ENCODE measurements at regions not wholly inside any gene's neighbourhood (a gene's known extent, or its start where the extent isn't known, plus 50 kb on each side); places are given as distances from the start of the nearest gene placed in this dataset.
A peak's percentile ranks its signal among the peaks of the same experiment; 100 is the strongest.

DNA sequence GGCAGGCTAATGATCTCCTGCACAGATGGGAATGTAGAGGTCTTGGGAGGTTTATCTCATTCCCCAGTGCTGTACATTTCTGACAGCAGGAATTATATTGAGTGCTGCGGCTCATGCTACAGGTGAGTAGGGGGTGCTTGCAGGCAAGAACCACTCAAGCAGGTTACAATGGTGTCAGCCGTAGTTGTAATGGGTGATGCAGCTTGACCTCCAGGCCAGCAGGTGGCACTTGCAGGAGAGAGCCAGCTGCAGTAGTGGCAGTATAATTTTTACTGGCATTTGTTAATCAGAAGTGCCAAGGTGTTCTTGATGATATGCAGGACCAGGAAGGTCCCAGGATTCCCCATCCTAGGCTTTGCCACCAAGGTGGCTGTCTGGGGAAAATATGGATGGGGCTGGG, 759.6 kb upstream of the NDST4 start:
- ChIA-PET CTCF (ENCODE audit: low intra/inter-chr PET ratio, low total read pairs) (no interaction called here), POLR2A (no interaction called here)
- no peak; the same call in 2 of the 3 replicates for ATAC-seq
- no peak for DNase-seq (ENCODE audit: low spot score)
- no peak for FAIRE-seq
- no peaks in the 10 kb centered on the region for H3K4me1 ChIP-seq (ENCODE audit: insufficient read depth, low read length)
- H3K27ac ChIP-seq (ENCODE audit: extremely low read length, insufficient read depth, low read length): no peak overlapping the region
- in situ Hi-C loops (cut with HindIII; ENCODE audit: extremely low pct_ligation_motif_present, low pct_unique_long_range_greater_than_20kb) (loop anchor here (25.0 kb wide), 1 partner anchor 786 kb away; no protein-coding TSS in a partner anchor), intact Hi-C loops (cut with micrococcal nuclease; ENCODE audit: unreplicated experiment) (no loop called here)
- H3K4me3 ChIP-seq (replicated peaks in 1 of 3; ENCODE audit: insufficient read depth in 1 of 3, low read depth in 2 of 3, low read length in 3 of 3): no peak overlapping the region
- H4K20me1 ChIP-seq (ENCODE audit: insufficient read depth, low read length): no peaks in the 10 kb centered on the region
- TF ChIP-seq, protein P1, sequence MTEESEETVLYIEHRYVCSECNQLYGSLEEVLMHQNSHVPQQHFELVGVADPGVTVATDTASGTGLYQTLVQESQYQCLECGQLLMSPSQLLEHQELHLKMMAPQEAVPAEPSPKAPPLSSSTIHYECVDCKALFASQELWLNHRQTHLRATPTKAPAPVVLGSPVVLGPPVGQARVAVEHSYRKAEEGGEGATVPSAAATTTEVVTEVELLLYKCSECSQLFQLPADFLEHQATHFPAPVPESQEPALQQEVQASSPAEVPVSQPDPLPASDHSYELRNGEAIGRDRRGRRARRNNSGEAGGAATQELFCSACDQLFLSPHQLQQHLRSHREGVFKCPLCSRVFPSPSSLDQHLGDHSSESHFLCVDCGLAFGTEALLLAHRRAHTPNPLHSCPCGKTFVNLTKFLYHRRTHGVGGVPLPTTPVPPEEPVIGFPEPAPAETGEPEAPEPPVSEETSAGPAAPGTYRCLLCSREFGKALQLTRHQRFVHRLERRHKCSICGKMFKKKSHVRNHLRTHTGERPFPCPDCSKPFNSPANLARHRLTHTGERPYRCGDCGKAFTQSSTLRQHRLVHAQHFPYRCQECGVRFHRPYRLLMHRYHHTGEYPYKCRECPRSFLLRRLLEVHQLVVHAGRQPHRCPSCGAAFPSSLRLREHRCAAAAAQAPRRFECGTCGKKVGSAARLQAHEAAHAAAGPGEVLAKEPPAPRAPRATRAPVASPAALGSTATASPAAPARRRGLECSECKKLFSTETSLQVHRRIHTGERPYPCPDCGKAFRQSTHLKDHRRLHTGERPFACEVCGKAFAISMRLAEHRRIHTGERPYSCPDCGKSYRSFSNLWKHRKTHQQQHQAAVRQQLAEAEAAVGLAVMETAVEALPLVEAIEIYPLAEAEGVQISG (CRISPR knock-in tag; IDR thresholded peaks at IDR 0.05): peak; percentile 85
- TF ChIP-seq MYC (CRISPR knock-in tag; IDR thresholded peaks at IDR 0.05; ENCODE audit: borderline replicate concordance): no peak
- no peak overlapping the region for H3K4me2 ChIP-seq (ENCODE audit: low read depth, low read length)
- no peaks in the 10 kb centered on the region for H3K79me2 ChIP-seq (ENCODE audit: insufficient read depth, low read length)
- H3K36me3 ChIP-seq (replicated peaks in 1 of 2; ENCODE audit: control insufficient read depth in 1 of 2, insufficient read depth in 2 of 2, low read length in 2 of 2): no peaks in the 10 kb centered on the region
- H3K27me3 ChIP-seq (ENCODE audit: control insufficient read depth in 1 of 2, insufficient read depth in 2 of 2, low read length in 2 of 2): no peaks in the 10 kb centered on the region
- no CpG with 5 or more reads among the region's 2 CpGs for WGBS (ENCODE audit: low lambda C conversion rate)
- no peaks in the 10 kb centered on the region for H3K9me3 ChIP-seq (ENCODE audit: low read length)
- no peak overlapping the region for H3K9ac ChIP-seq (ENCODE audit: insufficient read depth, low read depth, low read length)
- H2AFZ ChIP-seq (ENCODE audit: low read length): no peak overlapping the region
- no TSS peak for BruUV-seq (replicated peaks)

DNA sequence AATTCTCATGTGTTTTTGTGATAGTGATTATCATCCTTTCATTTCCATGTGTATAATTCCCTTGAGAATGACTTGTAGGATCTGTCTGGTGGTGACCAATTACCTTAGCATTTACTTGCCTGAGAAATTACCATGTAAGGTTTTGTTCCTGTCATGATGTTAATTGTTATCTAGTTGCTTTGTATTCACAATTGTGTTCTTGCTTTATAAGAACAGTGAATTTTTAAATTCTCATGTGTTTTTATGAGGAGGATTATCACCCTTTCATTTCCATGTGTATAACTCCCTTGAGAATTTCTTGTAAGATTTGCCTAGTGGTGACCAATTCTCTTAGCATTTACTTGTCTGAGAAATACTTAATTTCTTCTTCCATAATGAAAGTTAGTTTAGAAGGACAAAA, 758.2 kb upstream of the NDST4 start:
- H4K20me1 ChIP-seq (ENCODE audit: insufficient read depth, low read length): no peaks in the 10 kb centered on the region
- intact Hi-C loops (cut with micrococcal nuclease; ENCODE audit: unreplicated experiment): no loop called here
- no peaks in the 10 kb centered on the region for H3K27me3 ChIP-seq (ENCODE audit: control insufficient read depth in 1 of 2, insufficient read depth in 2 of 2, low read length in 2 of 2)
- no peak overlapping the region for H3K4me2 ChIP-seq (ENCODE audit: low read depth, low read length)
- H2AFZ ChIP-seq (ENCODE audit: low read length): no peak overlapping the region
- no peak overlapping the region for H3K27ac ChIP-seq (ENCODE audit: extremely low read length, insufficient read depth, low read length)
- in situ Hi-C loops (cut with HindIII; ENCODE audit: extremely low pct_ligation_motif_present, low pct_unique_long_range_greater_than_20kb): loop anchor here (25.0 kb wide), 1 partner anchor 784 kb away; no protein-coding TSS in a partner anchor
- H3K9ac ChIP-seq (ENCODE audit: insufficient read depth, low read depth, low read length): no peak overlapping the region
- no peaks in the 10 kb centered on the region for H3K36me3 ChIP-seq (replicated peaks in 1 of 2; ENCODE audit: control insufficient read depth in 1 of 2, insufficient read depth in 2 of 2, low read length in 2 of 2)
- BruUV-seq (replicated peaks): no TSS peak
- H3K9me3 ChIP-seq (ENCODE audit: low read length): no peaks in the 10 kb centered on the region
- FAIRE-seq (no peak), ATAC-seq (no peak), DNase-seq (ENCODE audit: low spot score) (no peak)
- CTCF ChIA-PET (ENCODE audit: low intra/inter-chr PET ratio, low total read pairs): no interaction called here
- H3K4me3 ChIP-seq (replicated peaks in 1 of 3; ENCODE audit: insufficient read depth in 1 of 3, low read depth in 2 of 3, low read length in 3 of 3): no peak overlapping the region
- H3K4me1 ChIP-seq (ENCODE audit: insufficient read depth, low read length): no peaks in the 10 kb centered on the region
- POLR2A ChIA-PET: no interaction called here
- H3K79me2 ChIP-seq (ENCODE audit: insufficient read depth, low read length): no peaks in the 10 kb centered on the region
- TF ChIP-seq MZF1 (CRISPR knock-in tag; IDR thresholded peaks at IDR 0.05; ENCODE audit: borderline replicate concordance) (no peak), ZNF180 (CRISPR knock-in tag; IDR thresholded peaks at IDR 0.05; ENCODE audit: borderline replicate concordance, low read depth) (no peak), JUN (CRISPR knock-in tag; IDR thresholded peaks at IDR 0.05) (no peak), ZNF558 (CRISPR knock-in tag; IDR thresholded peaks at IDR 0.05; ENCODE audit: borderline replicate concordance) (no peak), PAF1 (CRISPR knock-in tag; IDR thresholded peaks at IDR 0.05) (no peak), SMAD1 (CRISPR knock-in tag; IDR thresholded peaks at IDR 0.05; ENCODE audit: borderline replicate concordance, low read depth) (no peak), ZNF614 (CRISPR knock-in tag; IDR thresholded peaks at IDR 0.05; ENCODE audit: borderline replicate concordance) (no peak), NAIF1 (CRISPR knock-in tag; IDR thresholded peaks at IDR 0.05; ENCODE audit: borderline replicate concordance) (no peak), ZC3H13 (CRISPR knock-in tag; IDR thresholded peaks at IDR 0.05) (no peak), ZNF543 (CRISPR knock-in tag; IDR thresholded peaks at IDR 0.05) (no peak), ZFAT (CRISPR knock-in tag; conservative IDR thresholded peaks at IDR 0.05) (no peak)
- TF ChIP-seq, protein P2, sequence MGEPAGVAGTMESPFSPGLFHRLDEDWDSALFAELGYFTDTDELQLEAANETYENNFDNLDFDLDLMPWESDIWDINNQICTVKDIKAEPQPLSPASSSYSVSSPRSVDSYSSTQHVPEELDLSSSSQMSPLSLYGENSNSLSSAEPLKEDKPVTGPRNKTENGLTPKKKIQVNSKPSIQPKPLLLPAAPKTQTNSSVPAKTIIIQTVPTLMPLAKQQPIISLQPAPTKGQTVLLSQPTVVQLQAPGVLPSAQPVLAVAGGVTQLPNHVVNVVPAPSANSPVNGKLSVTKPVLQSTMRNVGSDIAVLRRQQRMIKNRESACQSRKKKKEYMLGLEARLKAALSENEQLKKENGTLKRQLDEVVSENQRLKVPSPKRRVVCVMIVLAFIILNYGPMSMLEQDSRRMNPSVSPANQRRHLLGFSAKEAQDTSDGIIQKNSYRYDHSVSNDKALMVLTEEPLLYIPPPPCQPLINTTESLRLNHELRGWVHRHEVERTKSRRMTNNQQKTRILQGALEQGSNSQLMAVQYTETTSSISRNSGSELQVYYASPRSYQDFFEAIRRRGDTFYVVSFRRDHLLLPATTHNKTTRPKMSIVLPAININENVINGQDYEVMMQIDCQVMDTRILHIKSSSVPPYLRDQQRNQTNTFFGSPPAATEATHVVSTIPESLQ (CRISPR knock-in tag; conservative IDR thresholded peaks at IDR 0.05): no peak
- TF ChIP-seq, protein P3, sequence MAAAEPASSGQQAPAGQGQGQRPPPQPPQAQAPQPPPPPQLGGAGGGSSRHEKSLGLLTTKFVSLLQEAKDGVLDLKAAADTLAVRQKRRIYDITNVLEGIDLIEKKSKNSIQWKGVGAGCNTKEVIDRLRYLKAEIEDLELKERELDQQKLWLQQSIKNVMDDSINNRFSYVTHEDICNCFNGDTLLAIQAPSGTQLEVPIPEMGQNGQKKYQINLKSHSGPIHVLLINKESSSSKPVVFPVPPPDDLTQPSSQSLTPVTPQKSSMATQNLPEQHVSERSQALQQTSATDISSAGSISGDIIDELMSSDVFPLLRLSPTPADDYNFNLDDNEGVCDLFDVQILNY (CRISPR knock-in tag; conservative IDR thresholded peaks at IDR 0.05): no peak

Measured in HepG2 (cell line).